HAP-1 (cell line): ENCODE measurements at regions not wholly inside any gene's neighbourhood (a gene's known extent, or its start where the extent isn't known, plus 50 kb on each side); places are given as distances from the start of the nearest gene placed in this dataset.

ENCODE experiments used
- DNase-seq, 2 experiments: peaks; one replicate each; pipeline ENCODE4 v3.0.0-alpha.2; 2016 to 2020; ENCODE audit warnings: low spot score in 2 of 2
- H3K27me3 ChIP-seq: fragments of 250-450 bp; sonication (Bioruptor Pico); 2 replicates; pipeline ENCODE4 v1.5.1; 2020; ENCODE audit warnings: low read depth, mild to moderate bottlenecking, moderate library complexity
- H3K36me3 ChIP-seq: fragments of 250-450 bp; sonication (Bioruptor Pico); replicated peaks from 2 replicates; pipeline ENCODE4 v1.5.1; 2020; ENCODE audit warnings: mild to moderate bottlenecking
- H3K4me1 ChIP-seq: fragments of 250-450 bp; sonication (Bioruptor Pico); 2 replicates; pipeline ENCODE4 v1.5.1; 2020; ENCODE audit warnings: mild to moderate bottlenecking
- H3K4me3 ChIP-seq: fragments of 250-450 bp; sonication (Bioruptor Pico); 2 replicates; pipeline ENCODE4 v1.5.1; 2020; ENCODE audit warnings: mild to moderate bottlenecking, moderate library complexity
- H3K9me3 ChIP-seq: fragments of 250-450 bp; sonication (Bioruptor Pico); 2 replicates; pipeline ENCODE4 v1.5.1; 2020; ENCODE audit warnings: mild to moderate bottlenecking, moderate library complexity
- in situ Hi-C: fragments of 300-500 bp; cut with MboI; formaldehyde crosslinking; loops from 3 replicates; pipeline ENCODE4 v1.14.3; 2020; ENCODE audit warnings: low sequenced_read_pairs, inconsistent platforms, mixed read lengths

DNA sequence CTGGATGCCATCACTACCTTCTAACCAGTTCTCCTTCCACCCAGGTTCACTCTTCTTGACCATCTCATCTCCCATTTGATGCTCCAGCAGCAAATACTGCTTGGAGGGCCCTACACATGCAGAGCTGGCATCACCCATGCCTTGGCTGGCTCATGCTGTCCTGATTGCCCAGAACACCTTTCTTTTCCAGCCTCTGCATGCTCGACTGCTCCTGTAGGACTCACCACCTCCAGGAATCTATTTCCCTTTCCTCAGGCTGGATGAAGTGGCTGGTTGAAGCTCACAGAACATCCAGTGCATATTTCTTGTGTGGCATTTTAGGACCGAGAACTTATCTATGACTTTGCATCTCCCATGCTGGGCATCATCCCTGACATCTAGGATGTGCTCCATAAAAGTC lies 148.3 kb downstream of the CPEB2 start:
- Histone ChIP-seq H3K4me1 (peaks cover 11% of the 10 kb centered on the region), H3K4me3 (no peak overlapping the region), H3K9me3 (no peaks in the 10 kb centered on the region), H3K27me3 (no peaks in the 10 kb centered on the region), H3K36me3 (no peaks in the 10 kb centered on the region)
- DNase-seq, result no peak
- in situ Hi-C loops, result no loop called here

DNA sequence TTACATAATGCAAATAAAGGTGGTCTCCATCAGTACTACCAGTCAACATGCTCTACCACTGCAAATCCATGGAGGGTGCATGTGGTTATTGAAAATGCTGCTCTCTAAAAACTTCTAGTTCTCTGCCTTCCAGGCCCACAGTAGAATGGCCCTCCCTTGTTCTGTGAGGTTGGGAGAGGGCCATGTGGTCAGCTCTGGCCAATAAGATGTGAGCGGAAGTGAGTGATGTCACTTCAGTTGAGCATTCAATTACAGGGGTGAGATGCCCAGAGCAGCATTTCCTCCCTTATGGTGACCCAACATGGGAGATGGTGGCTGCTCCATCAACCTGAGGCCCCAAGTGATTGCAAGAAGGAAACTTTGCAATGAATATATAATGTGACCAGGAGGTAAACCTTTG lies 148.8 kb downstream of the CPEB2 start:
- Histone ChIP-seq H3K27me3 (no peaks in the 10 kb centered on the region), H3K9me3 (no peaks in the 10 kb centered on the region), H3K4me1 (peaks cover 11% of the 10 kb centered on the region), H3K4me3 (no peak overlapping the region), H3K36me3 (no peaks in the 10 kb centered on the region)
- no peak for DNase-seq
- in situ Hi-C loops, result no loop called here

DNA sequence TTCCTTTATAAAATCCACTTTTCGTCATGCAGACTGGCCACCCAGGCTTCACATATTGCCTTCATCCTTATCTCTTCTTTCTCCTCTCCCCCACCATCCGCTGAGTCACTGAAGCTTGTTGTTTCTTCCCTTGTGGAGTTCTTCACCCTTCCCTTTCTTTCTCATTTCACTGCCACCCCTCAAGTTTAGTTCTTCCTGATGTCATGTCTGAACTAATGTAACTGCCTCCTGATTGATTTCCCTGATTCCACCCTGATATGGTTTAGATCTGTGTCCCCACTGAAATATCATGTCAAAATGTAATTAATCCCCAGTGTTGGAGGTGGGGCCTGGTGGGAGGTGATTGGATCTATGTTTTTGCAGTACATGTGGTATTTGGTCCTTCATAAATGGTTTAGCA lies 151.4 kb downstream of the CPEB2 start:
- no peak for DNase-seq
- Histone ChIP-seq H3K36me3 (no peaks in the 10 kb centered on the region), H3K27me3 (no peaks in the 10 kb centered on the region), H3K4me3 (no peak overlapping the region), H3K4me1 (peaks cover 11% of the 10 kb centered on the region), H3K9me3 (no peaks in the 10 kb centered on the region)
- in situ Hi-C loops, result no loop called here

DNA sequence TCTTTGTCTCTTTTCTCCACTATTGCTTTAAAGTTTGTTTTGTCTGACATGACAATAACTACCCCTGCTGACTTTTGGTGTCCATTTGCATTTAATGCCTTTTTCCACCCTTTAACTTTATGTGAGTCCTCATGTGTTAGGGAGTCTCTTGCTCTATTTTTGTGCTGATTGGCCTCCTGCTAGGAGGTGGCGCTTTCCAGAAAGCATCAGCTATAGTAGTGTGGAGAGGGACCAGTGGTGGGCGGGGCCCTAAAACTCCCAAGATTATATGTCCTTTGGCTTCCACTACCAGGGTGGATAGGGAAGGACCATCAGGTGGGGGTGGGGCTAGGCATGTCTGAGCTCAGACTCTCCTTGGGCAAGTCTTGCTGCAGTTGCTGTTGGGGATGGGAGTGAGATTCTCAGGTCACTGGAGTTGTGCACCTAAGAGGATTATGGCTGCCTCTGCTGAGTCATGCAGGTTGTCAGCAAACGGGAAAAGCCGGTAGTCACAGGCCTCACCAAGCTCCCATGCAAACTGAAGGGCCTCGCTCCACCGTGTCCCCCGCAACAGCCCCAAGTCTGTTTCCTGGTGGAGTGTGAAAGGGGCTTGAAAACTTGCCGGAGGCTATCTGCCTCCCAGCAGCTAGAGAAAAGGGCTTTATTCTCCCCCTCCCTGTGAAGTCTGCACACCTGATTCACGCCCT lies 156.3 kb downstream of the CPEB2 start:
- Histone ChIP-seq H3K4me3 (no peak overlapping the region), H3K27me3 (no peaks in the 10 kb centered on the region), H3K4me1 (peaks cover 9% of the 10 kb centered on the region; the same call in 1 of the 2 replicates), H3K9me3 (no peaks in the 10 kb centered on the region), H3K36me3 (no peaks in the 10 kb centered on the region)
- in situ Hi-C loops, result no loop called here
- DNase-seq, result peak in 1 of 2 experiments; percentile 7

DNA sequence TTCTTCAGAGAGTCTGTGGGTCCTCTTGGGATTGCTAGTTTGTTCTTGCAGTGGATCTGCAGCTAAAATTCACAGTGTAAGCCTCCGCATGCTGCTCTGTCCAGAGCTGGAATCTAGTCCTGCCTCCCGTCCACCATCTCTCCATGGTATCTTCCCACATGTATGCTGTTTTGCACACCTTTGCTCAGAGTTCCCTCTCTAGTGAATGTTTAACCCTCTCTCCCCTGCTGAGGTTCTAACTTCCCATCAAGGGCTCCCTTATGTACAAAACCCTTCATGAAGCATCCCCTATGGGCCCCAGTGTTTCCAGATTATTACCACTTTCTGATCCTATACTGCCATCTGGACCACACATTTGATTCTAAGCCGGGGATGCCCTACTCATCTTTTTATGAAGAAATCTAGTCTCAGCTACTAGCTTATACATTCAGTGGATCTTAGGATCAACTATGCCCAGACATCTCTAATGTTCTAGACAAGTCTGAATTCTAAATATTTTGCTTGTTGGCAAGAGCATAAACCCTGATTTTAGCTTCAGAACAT lies 157.3 kb downstream of the CPEB2 start:
- no peaks in the 10 kb centered on the region for H3K36me3 ChIP-seq
- H3K27me3 ChIP-seq, result no peaks in the 10 kb centered on the region
- in situ Hi-C loops, result no loop called here
- no peak for DNase-seq
- no peaks in the 10 kb centered on the region for H3K9me3 ChIP-seq
- no peak overlapping the region for H3K4me3 ChIP-seq
- H3K4me1 ChIP-seq, result peaks cover 9% of the 10 kb centered on the region; the same call in 1 of the 2 replicates

DNA sequence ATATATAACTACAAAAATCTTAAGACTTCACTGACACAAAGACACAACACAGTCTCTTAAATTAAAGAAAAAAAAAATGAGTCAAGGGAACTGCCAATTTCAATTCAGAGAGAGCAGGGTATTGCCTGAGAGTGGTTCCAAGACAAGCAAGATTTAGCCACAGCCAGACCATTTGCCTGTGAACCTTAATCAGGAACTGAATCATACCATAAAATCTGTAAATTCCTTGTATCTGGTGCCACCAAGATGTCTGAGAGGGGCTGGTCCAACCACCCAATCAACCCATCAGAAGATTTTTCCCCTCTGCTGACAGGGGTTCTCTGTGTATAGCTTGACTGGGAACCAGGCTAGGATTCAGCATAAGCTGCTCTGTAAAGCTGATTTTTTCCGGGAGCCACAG lies 159.2 kb downstream of the CPEB2 start:
- Histone ChIP-seq H3K36me3 (no peaks in the 10 kb centered on the region), H3K27me3 (peaks cover 2% of the 10 kb centered on the region; the same call in 1 of the 2 replicates), H3K4me3 (no peak overlapping the region), H3K9me3 (no peaks in the 10 kb centered on the region), H3K4me1 (peaks cover 9% of the 10 kb centered on the region; the same call in 1 of the 2 replicates)
- no peak for DNase-seq
- in situ Hi-C loops, result no loop called here

DNA sequence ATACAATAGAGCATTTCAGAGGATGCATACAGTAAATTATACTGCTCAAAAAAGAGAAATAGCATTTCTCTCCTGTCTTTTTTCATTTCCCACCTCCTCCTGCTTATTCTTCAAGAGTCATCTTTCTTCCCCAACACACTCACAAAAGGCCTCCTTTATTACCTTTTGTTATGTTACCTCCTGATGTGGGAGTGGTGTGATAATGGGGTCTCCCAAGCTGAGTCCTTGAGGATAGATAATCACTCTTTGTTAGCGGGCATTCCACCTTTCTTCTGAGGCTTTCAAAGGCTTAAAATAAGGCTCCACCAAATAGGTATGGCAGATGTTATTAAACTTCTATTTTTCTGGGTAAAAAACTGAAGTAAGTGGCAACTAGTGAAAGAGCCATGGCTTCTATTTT lies 159.8 kb downstream of the CPEB2 start:
- no peak overlapping the region for H3K4me3 ChIP-seq
- no peak for DNase-seq
- H3K27me3 ChIP-seq, result peaks cover 3% of the 10 kb centered on the region; the same call in 1 of the 2 replicates
- peaks cover 9% of the 10 kb centered on the region; the same call in 1 of the 2 replicates for H3K4me1 ChIP-seq
- no peaks in the 10 kb centered on the region for H3K36me3 ChIP-seq
- in situ Hi-C loops, result no loop called here
- H3K9me3 ChIP-seq, result no peaks in the 10 kb centered on the region

DNA sequence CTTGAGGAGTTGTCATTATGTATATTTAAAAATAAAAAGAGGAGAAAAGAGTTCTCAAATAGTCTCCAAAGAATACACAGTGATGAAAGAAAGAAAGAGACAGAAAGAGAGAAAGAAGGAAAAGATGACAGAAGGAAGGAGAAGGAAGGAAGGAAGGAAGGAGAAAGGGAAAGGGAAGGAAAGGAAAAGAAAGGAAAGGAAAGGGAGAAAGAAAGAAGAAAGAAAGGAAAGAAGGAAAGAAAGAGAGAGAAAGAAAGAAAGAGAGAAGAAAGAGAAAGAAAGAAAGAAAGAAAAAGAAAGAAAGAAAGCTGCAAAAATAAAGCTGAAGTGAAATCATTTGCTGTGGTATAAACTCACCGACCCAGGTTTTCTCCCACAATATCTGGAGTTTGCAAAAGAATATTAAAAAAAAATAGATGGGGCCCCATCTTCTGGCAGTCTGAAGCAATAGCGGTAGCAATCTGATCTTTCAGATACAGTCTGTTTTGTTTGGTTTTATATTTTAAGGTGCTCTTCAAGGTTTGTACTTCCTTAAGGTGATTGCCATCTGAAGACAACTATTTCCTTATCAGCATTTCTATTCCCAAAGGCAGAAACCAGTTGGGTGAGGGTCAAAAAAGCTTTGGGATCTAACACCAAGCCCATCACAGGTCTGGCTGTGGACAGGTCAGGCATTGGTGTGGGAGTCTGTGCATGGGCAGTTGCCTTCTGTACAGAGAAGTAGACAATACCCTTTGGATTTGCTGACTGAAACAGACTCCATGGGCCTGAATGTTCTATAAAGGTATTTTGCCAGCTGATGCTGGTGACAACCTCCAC lies 160.4 kb downstream of the CPEB2 start:
- no peak for DNase-seq
- Histone ChIP-seq H3K36me3 (no peaks in the 10 kb centered on the region), H3K4me1 (peaks cover 9% of the 10 kb centered on the region; the same call in 1 of the 2 replicates), H3K4me3 (no peak overlapping the region), H3K9me3 (no peaks in the 10 kb centered on the region), H3K27me3 (peaks cover 3% of the 10 kb centered on the region; the same call in 1 of the 2 replicates)
- in situ Hi-C loops, result no loop called here

DNA sequence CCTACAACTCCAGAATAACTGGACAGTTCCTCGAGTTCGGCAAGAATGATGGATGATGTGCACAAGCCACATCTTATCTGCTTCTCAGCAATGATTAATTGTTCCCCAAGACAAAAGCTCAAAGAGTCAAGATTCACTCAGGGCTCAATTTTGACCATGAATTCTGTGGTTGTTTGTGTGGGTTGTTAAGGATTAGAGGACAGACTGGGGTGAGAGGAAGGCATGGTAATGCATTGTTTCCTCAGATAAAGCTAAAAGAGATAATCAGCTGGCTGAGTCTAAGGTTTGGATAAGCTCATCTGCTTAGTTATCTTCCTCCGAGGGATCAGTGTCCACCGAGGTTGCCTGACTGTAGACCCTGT lies 161.0 kb downstream of the CPEB2 start:
- no peak for DNase-seq
- Histone ChIP-seq H3K27me3 (peaks cover 3% of the 10 kb centered on the region; the same call in 1 of the 2 replicates), H3K36me3 (no peaks in the 10 kb centered on the region), H3K9me3 (no peaks in the 10 kb centered on the region), H3K4me1 (peaks cover 9% of the 10 kb centered on the region; the same call in 1 of the 2 replicates), H3K4me3 (no peak overlapping the region)
- in situ Hi-C loops, result no loop called here

DNA sequence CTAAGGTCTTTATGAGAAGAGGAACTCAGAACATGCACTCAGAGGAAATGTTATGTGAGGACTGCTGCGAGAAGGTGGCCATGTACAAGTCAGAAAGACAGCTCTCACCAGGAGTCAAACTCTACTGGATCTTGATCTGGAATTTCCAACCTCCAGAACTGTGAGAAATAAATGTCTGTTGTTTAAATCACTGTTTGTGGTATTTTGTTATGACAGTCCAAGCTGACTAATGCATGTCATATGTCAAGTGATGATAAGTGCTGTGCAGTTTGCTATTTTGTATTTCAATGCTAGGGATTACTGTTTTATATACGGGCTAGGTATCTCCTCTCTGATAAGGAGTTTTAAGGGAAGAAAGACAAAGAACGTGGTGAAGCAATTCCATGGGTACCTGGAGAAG lies 162.3 kb downstream of the CPEB2 start:
- in situ Hi-C loops, result no loop called here
- Histone ChIP-seq H3K36me3 (no peaks in the 10 kb centered on the region), H3K4me1 (peaks cover 9% of the 10 kb centered on the region; the same call in 1 of the 2 replicates), H3K27me3 (peaks cover 3% of the 10 kb centered on the region; the same call in 1 of the 2 replicates), H3K4me3 (no peak overlapping the region), H3K9me3 (no peaks in the 10 kb centered on the region)
- no peak for DNase-seq

DNA sequence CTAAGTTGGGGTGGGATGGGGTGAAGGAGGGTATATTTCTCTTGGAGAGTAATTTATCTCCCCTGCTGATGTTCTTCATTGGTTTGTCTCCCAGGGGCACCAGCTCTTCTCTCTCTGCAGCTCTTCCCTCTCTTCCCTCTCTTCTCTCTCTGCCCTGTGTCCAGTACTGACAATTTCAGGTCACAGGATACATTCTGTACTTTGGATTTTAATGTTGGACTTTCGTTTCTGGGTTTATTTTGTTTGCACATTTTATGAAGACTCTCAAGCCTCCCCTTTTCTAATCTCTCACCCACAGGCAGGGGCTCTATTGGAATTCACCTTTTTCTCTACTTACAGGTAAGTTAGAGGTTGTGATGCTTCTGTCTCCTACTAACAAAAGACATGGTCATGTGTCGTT lies 165.5 kb downstream of the CPEB2 start:
- no peaks in the 10 kb centered on the region for H3K9me3 ChIP-seq
- H3K4me1 ChIP-seq, result no peaks in the 10 kb centered on the region
- in situ Hi-C loops, result no loop called here
- no peak overlapping the region for H3K4me3 ChIP-seq
- peaks cover 3% of the 10 kb centered on the region; the same call in 1 of the 2 replicates for H3K27me3 ChIP-seq
- DNase-seq, result no peak
- no peaks in the 10 kb centered on the region for H3K36me3 ChIP-seq

DNA sequence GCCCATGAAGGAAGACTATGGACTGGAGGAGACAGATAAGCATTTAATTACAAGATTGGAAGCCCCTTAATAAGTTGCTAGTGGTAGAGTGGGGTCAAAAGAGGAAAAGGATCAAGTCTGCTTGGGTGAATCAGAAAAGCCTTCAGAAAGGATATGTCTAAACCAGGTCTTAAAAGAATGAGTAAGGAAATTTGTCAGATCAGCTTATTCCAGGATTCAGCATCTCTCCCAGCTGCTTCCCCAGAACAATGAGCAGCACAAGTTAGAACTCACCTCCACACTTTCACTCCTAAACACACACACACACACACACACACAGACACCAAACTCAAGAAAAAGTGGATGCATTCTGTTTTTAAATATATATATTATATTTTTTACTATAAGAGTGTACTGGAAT lies 166.5 kb downstream of the CPEB2 start:
- no peak for DNase-seq
- Histone ChIP-seq H3K4me1 (no peaks in the 10 kb centered on the region), H3K36me3 (no peaks in the 10 kb centered on the region), H3K4me3 (no peak overlapping the region), H3K9me3 (no peaks in the 10 kb centered on the region), H3K27me3 (peaks cover 3% of the 10 kb centered on the region; the same call in 1 of the 2 replicates)
- in situ Hi-C loops, result no loop called here

DNA sequence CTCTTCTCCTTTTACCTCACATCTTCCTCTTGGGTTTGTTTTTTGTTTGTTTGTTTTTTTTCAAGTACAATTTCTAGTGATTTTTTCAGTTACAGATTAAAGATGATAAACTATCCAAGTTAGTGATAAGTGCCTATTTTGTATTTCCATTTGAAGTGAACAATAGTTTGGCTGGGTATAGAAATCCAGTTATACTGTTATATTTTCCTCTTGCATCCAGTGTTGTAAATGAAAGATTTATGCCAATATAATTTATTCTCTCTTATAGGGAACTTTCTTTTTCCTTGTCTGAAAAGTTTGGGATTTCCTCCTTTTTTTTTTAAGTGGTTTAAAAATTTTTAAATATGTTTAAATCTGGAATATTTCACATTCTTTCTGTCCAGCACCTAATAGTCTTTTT lies 169.4 kb downstream of the CPEB2 start:
- Histone ChIP-seq H3K4me1 (no peaks in the 10 kb centered on the region), H3K36me3 (no peaks in the 10 kb centered on the region), H3K4me3 (no peak overlapping the region), H3K9me3 (no peaks in the 10 kb centered on the region), H3K27me3 (no peaks in the 10 kb centered on the region)
- DNase-seq, result no peak
- in situ Hi-C loops, result no loop called here

DNA sequence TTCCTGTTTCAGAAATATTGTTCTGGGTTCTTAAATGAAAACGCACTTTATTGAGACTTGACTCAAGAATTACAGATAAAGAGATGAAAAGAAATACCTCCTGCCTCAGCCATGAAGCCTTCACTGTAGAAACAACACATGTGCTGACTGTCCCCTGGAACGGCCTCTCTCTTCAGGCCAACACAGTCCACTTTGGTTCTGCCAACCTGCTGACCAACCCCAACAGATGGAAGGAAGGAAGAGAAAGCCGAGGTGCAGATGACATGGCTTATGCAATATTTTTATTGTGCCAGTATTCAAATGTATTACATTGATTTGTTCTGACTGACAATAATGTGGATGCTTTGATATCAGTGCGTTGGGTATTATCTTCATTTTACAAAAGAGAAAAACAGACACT lies 171.0 kb downstream of the CPEB2 start:
- Histone ChIP-seq H3K4me1 (no peaks in the 10 kb centered on the region), H3K9me3 (no peaks in the 10 kb centered on the region), H3K27me3 (no peaks in the 10 kb centered on the region), H3K36me3 (no peaks in the 10 kb centered on the region), H3K4me3 (no peak overlapping the region)
- in situ Hi-C loops, result no loop called here
- DNase-seq, result no peak
